ENCODE measurements at regions not wholly inside any gene's neighbourhood (a gene's known extent, or its start where the extent isn't known, plus 50 kb on each side); places are given as distances from the start of the nearest gene placed in this dataset.
"Not testable (repeated sequence)": the region's sequence is repeated elsewhere in the genome, so short reads cannot be mapped to it uniquely, and the experiment has no call there.

DNA sequence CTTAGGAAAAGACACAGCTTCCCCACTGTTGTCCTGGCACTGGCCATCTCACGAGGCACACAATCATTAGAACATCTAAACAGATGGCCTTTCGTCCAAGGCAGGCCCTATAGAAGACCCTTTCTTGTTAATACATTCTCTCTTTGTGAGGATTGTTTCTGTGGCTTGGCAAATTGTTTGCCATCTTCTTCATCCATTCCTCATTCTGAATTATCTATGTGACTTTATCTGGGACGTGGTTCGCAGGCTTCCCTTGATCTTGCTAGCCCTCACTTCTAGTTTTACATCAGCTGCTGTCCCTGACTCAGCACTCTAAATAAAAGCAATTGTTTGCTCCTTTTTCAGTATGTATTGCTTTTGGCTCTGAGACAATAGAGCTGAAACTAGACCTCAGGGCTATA is 101.1 kb upstream of the ZC3H11B start:
- no peak for DNase-seq

DNA sequence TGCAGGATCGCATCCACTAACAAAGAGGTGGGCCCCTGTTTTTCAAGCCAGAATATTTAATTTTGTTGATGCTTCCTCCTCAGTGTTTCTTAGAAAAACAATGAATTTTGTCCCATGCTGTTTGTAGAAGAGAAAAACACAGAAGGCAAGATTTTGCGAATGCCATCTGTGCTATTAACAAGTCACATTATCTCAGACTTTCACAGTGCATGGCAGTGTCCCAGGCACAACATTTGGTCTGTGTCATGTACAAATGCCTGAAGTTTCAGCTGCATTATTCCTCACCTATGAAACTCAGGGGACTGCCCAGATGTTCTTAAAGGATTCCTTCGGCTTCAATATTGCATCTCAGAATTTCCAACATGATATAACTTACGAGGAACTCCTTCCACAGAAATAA is 99.6 kb upstream of the ZC3H11B start:
- no peak for DNase-seq

DNA sequence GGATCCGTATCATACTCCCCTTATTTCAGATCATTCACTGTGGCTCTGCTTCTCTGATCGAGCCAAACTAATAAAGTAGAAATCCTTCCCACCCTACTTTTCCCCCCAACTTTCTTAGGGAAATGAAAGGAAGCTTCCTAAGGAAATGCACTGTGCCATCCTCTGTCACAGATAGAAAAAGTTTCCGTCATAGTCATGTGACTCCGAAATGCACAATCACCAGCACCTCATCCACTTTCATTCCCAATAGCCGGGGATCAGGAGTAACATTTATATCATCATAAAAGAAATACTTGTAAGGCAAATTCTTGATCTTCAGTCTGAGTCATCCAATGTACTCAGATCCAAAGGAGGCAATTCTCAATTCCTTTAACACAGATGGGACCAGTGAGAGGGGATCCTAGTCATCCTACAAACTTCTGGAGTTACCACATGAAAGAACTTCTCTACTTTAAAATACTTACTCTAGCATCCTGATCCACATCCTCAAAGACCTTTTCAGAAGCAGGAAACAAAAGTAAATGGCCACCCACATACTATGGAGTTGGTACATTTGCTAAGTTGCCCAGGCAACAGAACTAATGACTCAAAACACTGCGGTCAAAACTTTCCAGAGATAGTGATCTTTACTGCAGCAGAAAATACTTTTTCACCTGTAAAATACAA is 97.8 kb upstream of the ZC3H11B start:
- DNase-seq, result no peak

DNA sequence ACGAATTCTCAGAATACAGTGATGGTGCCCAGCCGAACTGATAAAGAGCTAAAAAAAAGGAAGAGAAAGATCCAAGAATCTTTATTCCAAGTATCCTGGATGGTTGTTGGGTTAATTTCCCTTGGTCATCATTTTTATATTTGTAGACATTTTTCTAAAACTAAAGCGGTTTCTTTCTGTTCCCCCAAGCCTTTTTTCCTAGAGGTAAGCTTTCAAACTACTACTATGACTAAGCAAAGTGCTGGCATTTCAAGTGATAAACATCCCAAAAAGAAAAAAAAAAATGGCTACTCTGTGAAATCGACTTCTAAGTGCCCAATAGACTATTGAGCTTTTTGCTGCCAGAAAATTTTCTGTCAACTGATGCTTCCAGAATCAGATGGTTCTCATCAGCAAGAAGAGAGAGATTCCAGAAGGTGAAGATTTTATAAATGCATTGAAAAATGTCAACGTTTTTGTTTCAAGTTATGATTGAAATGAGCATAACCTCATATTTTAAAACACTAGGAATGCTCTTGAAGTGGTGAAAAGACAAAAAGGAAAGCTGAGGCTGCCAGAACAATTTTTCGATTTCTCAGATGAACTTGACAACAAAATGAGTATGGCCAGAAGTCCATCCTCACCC is 96.1 kb upstream of the ZC3H11B start:
- DNase-seq, result no peak

DNA sequence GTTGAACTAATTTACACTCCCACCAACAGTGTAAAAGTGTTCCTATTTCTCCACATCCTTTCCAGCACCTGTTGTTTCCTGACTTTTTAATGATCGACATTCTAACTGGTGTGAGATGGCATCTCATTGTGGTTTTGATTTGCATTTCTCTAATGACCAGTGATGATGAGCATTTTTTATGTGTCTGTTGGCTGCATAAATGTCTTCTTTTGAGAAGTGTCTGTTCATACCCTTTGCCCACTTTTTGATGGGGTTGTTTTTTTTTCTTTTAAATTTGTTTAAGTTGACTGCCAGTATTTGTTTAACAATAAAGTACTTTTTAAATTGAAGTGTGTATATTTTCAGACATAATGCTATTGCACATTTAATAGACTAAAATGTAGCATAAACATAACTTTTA is 95.0 kb upstream of the ZC3H11B start:
- DNase-seq, result not testable (repeated sequence)

DNA sequence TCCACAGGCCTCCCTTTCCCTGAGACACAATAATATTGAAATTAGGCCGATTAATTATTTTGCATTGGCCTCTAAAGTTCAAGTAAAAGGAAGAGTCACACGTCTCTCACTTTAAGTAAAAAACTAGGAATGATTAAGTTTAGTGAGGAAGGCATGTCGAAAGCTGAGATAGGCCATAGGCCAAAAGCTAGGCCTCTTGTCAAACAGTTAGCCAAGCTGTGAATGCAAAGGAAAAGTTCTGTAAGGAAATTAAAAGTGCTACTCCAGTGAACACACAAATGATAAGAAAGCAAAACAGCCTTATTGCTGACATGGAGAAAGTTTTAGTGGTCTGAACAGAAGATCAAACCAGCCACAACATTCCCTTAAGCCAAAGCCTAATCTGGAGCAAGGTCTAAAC is 91.4 kb upstream of the ZC3H11B start:
- DNase-seq, result not testable (repeated sequence)

DNA sequence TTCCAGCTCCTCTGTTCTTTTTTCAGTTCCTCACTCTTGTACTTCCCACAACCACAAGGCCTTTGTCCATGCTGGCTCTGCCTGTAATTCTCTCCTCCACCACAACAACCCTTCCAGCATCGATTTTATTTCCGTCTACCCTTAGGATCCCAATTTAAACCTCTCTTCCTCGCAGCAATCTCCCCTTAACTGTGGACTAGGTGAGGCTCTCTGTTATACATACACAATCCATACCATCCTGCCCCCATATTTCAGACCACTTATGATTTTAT is 90.4 kb upstream of the ZC3H11B start:
- no peak for DNase-seq

DNA sequence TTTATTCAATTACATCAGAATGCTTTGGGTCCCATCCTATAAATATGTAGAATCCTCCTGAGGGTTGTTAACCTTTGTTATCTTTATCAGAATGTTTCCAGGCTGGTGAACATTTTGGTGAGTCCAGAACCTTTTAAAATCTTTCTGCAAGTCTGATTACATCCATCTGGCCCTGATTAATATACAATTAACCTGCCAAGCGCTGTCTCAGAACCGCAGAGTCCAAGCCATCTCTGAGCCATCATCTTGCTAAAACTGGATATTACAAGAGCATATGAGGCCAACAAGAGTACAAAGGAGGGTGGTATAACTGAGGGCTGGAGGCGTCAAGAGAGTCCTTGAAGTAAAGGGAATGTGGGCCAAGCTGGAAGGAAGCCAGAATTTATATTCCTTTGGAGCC is 88.6 kb upstream of the ZC3H11B start:
- no peak for DNase-seq

DNA sequence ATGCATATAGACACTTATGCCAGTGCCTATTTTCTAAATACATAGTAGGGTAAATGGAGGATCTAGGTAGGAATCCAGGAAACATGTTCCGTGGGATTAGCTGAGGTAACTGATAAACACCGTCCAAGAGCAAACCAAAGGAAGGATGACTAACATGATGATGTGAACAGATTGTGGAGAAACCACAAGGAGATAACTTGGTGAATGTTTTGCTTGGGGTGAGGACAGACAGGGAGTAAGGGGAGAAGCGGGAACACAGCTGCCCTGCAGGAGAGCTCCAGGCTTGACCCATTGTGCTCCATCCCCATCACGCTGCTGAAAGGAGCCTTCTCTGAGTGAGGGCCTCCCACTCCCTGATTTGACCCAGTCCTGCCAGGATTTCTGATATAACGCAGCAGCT is 87.0 kb upstream of the ZC3H11B start:
- DNase-seq, result no peak

DNA sequence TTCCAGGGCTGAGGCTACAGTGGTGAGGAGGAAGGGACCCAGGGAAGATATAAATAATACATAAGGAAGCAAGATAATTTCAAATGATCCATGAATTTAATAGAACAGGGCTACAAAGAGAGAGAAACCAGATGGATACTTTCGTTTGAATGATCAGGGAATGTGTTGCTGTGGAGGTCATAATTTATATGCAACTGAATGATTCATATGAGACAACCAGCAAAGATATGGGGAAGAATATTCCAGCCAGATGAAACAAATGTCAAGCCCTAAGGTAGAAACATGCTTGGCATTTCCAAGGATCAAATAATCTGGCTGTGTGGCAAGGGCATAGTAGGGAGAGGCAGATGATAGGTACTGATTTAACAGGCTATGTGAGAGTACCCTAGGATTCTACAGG is 84.8 kb upstream of the ZC3H11B start:
- DNase-seq, result no peak

DNA sequence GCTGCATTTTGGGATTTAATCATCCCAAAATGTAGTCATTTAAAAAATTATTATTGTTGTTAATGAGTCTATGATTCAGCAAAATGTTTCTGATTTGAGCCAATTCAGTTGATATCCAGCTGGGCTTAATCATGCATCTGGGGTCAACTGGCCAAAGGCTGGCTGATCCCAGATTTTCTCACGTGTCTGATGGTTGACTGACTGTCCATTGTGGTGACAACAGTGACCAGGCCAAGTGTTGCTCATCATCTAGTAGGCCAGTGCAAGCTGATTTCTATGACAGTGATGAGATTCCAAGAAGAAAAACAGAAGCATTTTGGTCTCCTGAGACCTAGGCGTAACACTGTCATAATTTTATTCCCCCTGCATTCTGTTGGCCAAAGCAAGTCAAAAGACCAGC is 80.1 kb upstream of the ZC3H11B start:
- no peak for DNase-seq

DNA sequence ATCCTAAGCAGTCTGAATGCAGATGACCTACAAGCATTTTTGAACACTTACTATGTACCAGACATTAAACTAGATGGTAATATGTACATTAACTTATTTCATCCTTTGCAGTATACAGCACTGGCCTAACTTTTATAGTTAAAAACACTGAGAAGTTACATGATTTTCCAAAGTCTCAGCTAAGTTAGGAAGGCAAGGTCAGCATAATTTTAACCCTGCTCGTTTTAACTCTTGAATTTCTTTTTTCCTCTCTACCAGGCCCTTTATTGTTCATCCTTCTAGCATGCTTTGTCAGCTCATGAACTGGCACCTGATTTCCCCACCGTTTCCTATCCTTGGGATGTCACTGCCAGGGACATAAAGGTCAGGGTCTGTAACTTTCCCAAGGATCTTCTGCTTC is 76.9 kb upstream of the ZC3H11B start:
- no peak for DNase-seq

DNA sequence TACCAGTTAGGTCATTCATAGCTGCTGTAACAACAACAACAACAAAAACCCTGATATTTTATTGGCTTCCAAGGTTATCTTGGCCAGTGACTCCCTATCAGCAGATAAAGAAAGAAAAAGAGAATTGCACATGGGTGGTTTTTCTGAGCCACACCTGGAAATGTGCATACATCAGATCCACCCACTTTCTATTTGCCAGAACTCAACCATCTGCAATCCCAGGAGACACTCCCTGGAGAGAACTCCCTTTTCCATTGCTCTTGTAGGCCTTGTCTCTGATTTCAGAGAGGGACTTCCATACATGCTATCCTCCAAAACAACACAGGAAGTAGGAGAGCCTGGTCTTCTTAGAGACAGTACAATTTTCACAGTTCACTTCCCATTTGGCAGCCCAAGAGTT is 74.9 kb upstream of the ZC3H11B start:
- no peak for DNase-seq

DNA sequence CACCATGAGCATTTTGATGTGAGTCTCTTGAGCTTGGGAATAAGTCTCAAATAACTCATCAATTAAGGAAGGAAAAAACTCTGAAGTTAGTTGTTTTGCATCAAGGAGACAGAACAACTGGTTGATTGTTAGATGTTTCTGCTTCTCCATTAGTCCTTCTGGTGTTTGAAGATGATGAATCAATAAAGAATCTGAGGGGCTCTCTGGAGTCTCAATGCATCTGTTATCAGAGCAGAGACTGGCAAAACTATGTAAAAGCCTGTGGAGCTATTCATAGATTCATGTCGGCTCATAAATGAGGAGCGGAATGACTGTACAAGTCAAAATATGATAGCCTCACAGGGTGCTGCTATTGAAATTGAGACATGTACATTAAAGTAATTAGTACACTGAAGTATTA is 73.3 kb upstream of the ZC3H11B start:
- no peak for DNase-seq

DNA sequence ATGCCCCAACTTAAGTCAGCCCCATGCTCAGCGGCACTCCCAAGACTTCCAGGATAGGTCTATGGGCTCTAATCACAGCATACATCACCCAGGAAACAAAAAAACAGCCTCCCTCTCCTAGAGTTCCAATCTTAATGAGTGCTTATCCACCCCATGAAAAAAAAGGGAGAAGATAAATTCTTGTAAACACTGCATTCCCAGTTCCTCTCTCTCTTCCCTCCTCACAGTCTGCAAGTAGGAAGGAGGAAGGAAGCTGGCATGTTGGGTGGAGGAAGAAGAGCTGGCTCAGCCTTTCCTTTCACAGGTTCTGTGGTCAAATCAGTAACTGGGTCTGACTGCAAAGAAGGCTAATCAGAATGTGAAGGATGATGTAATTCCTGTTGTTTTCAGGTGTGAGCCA is 69.9 kb upstream of the ZC3H11B start:
- no peak for DNase-seq

DNA sequence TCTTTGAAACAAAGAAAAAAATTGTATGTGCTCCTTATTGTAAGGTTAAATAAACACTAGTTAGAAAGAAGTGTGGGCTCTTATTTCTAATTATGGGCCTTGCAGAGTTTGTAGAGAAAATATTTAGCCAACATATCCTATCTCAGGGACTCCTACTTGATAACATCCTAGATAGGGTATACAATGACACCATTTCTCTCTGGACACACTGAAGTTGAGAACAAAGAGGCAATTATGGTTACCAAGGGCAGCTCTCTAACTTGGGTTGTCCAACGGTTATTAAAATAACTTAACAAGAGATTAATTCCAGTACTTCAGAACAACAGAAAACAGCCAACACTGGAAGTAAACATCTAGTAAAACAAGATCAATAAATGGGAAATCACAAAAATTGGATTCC is 69.0 kb upstream of the ZC3H11B start:
- DNase-seq, result no peak

DNA sequence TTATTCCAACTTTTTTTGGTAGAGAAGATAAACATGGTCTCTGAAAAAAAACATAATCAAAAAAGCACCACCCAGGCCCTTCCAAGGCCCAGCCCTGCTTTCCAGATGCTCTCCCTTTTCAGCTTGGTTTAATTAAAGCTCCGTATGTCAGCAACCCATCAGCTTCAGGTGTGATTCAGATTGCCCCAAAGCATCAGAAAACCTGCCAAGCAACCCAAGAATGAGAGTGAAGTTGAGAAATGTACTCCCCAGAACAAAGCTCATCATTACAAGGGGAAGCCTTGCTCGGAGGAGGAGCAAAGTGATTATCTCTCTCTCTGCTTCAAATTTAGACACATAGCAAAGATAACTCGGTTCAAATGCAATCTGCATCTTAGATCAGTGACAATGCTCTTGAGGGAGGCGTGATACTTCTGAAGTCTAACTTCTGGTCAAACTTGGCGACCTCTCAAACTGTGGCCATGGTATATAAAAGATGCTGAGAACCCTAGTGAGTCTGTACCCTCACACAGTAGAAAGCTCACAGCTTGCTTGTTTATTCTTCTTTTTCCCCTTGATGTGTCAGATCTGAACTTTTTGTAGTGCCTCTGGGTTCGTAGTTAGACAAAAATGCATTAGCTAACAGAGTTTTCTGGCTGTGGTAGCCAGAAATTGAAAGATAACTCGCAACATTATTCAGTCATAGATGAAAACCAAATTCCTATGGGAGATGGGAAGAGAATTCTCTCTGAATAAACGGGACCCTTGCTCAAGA is 63.3 kb upstream of the ZC3H11B start:
- DNase-seq, result no peak

DNA sequence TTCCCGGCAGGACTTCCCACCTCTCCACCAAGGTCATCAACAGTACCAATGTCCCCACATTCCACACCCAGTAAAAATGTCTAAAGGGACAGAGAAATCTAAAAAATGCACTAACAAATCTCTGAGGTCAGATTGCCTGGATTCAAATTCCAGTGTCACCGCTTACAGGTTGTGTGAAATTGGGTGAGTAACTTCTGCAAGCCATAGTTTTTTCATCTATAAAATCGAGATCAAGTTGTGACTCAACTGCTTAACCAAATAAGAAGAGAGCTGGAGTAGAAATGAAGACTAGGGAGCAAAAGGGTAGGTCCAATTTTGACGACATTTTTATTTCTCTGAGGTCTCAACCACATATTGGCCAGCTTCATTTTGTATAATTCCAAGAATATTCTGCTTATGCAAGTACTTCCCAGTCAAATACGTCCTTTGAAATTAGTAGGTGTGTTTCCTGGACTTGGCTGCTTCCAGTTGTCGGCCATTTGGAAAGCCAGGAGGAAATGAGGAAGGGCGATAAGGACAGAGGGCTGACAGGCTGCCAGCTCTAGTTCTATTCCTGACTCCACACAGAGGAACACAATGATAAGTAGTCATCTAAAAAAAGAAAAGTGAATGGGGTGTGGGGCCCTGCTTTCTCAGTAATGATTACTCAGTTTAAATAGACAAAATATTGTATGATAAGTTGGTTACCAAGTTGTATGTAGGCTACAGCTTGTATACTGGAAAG is 57.7 kb upstream of the ZC3H11B start:
- DNase-seq, result no peak

DNA sequence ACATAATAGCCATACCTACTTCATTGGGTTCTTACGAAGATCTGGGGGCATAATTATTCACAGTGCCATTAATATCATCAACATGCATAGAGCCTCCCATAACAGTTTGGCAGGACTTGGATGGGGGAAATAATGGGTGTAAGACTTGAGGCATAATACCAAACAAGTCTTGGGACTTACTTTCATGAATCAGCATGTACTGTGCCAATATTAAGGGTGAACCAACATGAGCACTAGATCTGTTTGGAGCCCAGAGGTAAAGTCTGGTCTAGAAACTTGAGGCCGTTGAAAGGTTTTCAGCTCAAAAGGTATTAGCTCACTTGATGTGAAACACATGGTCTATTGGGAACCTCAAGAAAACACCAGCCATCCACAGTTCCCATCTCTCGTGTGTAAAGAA is 56.7 kb upstream of the ZC3H11B start:
- no peak for DNase-seq

DNA sequence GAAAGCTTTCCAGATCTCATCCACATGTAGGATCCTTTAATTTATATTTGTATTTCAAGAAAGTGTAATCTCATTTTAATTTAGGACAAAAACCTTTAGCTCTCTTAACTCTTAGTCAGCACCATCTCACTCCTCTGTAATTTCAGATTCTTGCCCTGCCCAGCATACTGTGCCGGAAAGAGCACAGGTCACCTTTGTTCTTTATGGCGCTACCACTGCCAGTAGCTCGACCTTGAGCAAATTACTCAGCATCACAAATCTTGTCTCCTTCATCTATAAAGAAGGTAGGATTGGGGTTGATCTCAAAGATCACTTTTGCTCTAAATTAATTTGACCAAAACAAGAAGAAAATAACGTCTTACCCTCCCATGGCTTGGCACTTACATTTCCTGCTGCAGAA is 56.1 kb upstream of the ZC3H11B start:
- no peak for DNase-seq

DNA sequence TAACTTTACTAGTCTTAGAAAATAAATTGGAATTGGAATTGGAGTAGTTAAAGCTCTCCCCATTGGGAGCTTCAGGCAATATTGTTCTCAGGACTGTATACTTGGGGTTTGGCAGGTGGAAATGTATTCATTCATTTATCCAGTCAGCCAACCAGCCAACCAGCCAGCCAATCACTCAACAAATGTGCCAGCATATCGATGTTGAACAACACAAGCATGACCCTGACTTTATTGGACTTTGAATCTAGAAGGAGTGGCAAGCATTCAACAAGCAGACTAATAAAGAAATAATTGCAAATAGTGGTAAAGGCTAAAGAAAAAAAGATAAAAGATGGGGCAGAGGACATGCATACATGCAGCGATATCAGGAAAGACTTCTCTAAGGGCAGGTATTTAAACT is 55.5 kb upstream of the ZC3H11B start:
- no peak for DNase-seq

DNA sequence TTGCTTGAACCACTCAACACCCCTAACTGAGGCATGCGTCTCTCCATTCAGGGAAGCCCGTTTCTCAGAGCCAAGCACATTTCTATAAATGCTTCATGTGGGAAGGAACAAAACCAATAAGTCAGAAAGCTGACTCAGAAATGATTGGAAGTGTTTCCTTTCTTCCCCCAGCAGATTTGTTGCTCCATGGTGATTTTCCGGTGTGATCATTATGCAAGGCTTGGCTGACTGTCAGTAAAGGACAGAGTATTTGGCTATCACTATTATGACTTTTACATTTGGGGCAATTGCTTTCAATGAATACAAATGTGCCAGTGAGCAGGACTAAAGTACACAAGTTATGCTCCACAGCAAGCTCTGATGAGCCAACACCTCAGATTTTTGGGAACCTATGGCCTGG is 53.3 kb upstream of the ZC3H11B start:
- DNase-seq, result no peak

DNA sequence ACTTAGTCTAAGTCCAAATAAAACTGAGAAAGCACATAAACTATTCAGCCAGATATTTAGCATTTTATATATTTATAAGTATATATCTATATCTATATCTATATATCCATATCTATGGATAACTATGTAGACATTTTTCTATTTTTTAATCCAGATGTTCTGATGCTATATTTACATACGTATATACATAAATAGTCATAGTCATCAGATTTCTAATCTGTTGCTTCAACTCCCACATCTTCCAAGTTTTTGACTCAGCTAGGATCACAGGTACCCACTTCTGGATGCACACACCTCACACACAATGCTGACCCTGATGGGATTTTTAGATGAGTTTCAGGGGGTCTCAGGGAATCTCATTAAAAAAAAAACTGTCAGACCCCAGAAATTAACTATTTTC is 52.2 kb upstream of the ZC3H11B start:
- DNase-seq, result no peak
